ENCODE measurements at regions not wholly inside any gene's neighbourhood (a gene's known extent, or its start where the extent isn't known, plus 50 kb on each side); places are given as distances from the start of the nearest gene placed in this dataset.
"Not testable (repeated sequence)": the region's sequence is repeated elsewhere in the genome, so short reads cannot be mapped to it uniquely, and the experiment has no call there.

DNA sequence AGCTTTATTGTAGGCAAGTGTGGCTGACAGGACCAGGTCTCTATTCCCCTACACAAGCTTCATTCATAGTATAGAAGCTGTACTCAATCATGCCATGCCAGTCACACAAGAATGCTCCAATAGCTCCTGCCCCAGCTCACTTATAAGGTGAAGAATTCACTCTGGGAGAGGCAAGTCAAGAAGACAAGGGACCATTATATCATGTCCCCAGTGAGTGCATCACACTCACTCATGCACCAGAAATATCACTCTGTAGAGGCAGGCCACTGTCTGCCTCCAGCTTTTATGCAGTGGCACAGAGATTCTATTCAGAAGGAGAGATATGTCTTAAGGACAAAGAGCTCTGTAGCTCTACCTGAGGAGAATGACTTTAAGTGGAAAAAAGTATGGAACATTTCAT, 263.2 kb downstream of the GJA1 start:
- DNase-seq, result no peak

DNA sequence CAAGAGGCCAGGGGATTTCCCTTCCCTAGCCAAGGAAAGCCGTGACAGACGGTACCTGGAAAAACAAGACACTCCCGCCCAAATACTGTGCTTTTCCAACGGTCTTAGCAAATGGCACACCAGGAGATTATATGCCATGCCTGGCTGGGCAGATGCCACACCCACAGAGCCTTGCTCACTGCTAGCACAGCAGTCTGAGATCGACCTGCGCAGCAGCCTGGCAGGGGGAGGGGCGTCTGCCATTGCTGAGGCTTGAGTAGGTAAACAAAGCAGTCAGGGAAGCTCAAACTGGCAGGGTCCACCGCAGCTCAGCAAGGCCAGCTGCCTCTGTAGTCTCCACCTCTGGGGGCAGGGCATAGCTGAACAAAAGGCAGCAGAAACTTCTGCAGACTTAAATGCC, 267.7 kb downstream of the GJA1 start:
- DNase-seq, result not testable (repeated sequence)

DNA sequence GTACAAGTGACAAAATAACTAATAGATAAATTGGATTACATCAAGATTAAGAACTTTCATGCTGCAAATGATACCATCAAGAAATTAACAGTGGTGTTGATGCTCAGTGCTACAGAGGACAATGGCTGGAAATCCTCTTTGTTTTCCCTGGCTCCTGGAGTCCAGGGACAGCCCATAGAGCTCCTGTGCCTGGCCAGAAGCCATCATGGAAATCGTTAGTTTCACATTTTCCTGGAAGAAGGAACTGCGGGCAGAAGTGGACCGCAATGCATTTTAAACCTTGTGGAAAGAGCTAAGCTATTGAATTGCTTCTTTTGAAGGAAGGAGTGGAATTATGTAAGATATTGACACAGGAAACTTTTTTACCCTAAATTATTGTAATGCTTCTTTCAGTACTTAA, 276.0 kb downstream of the GJA1 start:
- no peak for DNase-seq

DNA sequence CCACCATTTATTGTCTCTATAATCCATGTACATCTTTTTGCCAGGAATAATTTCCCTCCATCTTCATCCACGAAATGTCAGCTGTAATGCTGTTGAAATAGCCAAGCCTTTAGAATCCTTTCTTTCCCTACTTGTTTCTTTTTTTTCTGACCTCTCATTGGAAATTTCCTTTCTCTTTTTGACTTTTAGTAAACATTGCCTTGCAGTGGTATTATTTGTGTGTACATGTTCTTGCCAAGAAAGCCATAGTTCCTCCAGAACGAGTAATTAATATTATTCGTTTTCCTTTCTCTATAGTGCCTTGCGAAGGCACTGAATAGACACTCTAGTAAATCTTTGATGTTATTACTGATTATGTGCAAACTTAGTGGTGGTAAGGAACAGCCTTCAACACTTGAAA, 282.2 kb downstream of the GJA1 start:
- DNase-seq, result no peak

DNA sequence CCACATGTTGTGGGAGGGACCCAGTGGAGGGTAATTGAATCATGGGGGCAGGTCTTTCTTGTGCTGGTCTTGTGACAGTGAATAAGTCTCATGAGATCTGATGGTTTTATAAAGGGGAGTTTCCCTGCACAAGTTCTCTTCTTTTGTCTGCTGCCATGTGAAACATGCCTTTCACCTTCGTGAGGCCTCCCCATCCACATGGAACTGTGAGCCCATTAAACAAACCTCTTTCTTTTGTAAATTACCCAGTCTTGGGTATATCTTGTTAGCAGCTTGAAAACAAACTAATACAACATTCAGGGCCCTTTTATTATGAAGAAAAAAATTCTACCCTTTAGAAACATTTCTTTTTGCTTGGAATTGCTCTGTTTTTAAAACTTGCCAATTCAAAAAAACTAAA, 285.4 kb downstream of the GJA1 start:
- DNase-seq, result not testable (repeated sequence)

DNA sequence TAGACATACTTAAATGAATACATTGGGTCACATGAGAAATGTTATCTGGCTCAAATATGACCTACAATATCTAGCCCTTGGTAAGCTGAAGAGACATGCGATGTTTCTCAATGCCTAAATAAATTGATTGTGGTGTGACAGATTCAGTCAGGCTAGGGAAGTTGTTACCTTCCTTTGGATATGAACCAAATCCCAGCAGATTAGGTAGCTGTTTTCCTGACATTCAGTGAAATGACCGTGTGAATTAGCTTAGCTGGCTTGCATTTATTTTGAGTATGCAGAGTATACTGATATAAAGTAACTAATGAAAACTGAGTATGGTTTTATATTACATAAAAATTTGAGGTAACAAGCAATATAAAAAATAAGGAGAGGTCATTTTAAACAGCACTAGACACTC, 288.2 kb downstream of the GJA1 start:
- DNase-seq, result no peak

DNA sequence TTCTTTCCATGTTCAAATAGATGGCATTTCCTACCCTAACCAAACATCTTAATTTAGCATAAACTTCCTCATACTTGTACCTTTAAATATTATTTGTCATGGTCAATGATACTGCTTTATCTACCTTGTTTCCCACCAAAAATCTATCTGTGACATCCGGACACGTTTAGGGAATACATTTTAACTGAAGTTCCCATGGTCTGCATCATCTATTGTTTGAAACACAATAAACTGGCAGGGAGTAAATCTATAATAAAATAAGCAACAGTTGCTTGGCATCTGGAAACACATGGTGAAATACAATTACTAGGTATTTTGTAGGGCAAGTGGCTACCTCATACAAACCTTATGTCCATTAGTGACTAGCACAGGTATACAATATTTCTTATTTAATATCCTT, 289.1 kb downstream of the GJA1 start:
- no peak for DNase-seq

DNA sequence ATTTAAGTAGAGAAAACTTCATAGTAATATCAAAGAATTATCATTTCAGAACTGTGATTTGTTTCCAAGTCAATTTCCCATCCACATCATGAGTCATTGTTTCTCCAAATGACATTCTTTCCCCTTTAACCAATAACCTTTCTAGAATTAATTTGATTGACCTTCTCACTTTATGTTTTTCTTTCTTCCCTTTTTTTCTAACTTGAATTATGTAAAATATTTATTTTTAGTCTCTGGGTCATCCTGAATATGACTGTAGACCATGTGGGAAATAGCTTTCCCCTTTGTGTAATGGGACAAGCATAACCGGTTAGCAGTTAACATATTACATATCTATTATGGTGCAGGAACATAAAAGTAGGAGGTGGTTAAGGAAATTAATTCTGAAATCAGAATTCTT, 291.1 kb downstream of the GJA1 start:
- no peak for DNase-seq

DNA sequence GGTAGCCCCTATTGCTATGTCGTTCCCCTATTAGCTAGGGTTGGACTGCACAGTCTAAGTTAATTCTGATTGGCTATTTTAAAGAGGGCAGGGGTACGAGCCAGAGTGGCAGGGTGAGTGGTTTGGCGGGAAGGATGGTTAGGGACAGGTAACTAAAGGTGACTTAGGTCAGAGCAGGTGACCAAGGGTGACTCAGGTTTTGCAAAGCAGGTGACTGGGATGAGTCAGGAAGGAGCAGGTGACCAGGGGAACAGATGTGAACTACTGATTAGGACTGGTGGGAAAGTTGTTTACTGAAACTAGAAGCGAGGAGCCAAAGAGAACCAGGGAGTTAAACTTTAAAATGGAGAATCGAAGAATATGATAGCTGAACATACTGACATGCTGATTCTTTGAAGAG, 295.2 kb downstream of the GJA1 start:
- DNase-seq, result no peak

DNA sequence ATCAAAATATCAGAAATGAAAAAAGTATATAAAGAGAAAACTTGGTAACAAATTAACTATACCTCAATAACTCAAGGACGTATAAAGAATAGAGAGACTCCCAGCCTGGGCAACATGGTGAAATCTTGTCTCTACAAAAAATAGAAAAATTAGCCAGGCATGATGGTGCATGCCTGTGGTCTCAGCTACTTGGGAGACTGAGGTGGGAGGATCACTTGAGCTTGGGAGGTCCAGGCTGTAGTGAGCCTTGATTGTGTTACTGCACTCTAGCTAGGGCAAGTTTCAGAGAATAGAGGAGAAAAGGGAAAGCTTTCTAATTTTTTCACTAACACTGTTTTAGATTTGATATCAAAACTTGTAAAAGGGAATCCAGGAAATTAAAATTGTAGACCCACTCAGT, 295.9 kb downstream of the GJA1 start:
- DNase-seq, result no peak

DNA sequence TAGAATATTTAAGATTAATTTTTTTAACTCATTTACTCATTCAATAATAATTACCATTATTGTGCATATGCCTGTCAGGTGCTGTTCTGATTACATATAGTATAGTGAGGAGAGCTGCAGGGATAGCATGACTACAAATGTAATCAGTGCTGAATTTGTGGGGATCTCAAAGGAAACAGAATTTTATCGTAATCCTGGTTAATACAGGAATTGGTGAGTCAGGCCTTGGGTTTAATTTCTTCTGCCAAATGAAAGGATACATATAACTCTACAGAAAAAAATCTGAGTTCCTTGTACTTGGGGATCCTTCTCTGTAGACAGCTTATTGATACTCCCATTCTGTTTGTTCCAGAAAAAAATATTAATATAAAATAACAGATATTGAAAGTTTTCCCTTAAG, 297.2 kb downstream of the GJA1 start:
- no peak for DNase-seq

DNA sequence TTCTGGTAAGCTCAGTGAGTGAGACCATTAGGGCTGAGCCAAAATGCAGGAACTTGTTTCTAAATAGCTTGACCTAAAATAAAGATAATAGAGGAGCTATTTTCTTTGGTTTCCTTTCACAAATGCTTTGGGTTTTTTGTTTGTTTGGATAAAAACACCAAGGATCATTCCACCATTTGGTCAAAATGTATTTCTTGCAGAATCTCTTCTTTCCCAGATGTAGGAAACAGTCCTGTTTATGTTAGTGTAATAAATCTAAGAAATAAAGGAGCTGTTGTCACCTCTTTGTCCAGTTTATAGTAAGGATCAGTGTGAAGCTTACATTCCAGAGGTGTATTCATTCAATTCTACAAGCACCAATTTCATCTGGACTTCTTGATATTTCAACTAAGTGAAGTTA, 297.8 kb downstream of the GJA1 start:
- DNase-seq, result no peak

DNA sequence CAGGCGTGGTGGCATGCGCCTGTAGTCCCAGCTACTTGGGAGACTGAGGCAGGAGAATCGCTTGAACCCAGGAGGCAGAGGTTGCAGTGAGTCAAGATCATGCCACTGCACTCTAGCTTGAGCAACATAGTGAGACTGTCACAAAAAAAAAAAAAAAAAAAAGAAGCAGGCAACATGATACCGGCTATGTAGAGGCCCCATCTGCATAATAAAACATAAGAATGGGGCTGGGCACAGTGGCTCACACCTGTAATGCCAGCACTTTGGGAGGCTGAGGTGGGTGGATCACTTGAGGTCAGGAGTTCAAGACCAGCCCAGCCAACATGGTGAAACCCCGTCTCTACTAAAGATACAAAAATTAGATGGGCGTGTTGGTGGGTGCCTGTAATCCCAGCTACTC, 304.7 kb downstream of the GJA1 start:
- DNase-seq, result not testable (repeated sequence)

DNA sequence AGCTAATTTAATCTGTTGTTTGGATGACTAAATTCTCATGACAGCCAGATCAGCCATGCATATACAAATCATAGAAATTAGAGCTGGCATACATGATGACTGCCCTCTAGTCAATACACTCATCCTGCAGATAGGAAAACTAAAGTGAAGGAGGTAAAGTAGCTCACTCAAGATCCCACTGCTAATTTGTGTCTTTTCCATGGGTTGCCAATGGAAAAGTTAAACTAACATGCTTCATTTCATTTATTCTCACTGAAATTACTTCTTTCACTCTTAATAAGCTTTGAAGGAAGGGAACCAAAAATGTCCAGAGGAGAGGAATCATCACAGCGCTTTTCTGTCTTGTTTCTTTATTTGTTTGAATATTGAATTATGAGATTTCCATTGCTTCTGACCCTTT, 308.2 kb downstream of the GJA1 start:
- DNase-seq, result no peak

DNA sequence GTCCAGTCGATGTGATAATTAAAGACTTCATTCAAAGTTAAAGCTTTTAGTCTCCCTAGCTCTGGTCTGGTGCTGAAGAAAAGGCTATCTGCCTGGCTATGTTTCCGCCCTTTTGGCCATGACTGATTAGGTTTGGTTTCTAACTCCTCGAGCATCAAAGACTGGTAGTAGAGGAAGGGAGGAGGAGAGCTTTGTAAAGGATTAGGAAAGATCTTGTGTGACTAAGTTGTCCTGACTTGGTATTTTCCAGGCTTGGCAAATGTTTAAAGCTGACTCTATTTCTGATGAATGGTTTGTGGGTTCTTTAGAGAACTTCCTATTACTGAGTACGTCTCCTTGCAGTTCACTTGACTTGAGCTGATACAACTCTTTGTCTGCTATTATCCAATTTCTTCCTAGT, 312.9 kb downstream of the GJA1 start:
- DNase-seq, result no peak

DNA sequence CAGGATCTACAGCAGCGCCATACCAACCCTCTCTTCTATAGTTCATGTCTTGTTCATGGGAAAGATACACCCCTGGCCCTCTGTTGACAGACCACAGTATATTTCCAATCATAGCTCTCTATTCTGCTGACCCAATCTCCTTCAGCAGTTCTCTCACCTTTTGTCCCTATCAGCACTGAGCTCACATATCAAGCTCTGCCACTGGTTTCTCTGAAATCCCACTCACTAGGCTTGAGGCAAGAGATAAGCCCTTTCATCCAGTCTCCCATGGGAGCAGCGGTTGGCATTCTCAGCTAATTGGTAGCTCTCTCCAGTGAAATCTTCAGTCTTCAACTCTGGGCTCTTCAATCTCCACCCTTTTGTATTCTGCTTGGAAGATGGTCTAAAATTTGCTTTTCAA, 313.4 kb downstream of the GJA1 start:
- DNase-seq, result no peak

DNA sequence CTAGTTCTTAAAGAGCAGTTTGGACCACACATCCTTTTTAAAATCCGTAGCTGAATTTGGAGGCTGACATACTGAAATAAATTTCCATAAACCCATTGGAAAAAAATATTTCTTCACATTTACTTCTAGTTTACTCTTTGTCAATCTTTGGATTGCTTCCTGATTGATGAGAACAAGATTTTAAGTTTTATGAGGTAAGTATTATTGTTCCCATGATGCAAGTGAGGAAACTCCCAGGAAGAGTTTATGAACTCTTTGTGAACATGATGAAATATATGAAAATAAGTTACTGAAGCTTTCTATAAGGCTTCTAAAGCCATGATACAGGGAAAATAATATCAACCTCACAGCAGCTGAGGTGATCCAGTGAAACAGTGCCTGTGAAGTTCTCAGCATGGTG, 320.0 kb downstream of the GJA1 start:
- no peak for DNase-seq

DNA sequence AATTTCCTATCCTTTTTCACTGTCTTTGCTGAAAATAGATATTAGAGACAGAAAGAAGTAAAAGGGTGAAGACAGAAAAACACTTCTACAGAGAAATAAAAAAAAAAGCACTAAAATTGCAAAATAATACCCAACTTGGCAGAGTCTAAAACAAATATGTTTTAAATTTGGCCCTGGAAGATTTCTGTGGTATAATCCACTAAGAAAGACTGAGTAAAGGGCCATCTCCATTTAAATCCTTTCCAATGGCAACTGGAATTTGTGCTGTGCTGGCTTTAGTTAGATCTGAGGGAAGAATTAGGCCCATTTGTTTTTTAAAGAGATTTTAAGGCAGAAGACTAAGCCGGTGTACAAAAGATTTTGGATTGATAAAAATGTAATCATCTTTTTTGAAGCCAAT, 321.2 kb downstream of the GJA1 start:
- DNase-seq, result no peak

DNA sequence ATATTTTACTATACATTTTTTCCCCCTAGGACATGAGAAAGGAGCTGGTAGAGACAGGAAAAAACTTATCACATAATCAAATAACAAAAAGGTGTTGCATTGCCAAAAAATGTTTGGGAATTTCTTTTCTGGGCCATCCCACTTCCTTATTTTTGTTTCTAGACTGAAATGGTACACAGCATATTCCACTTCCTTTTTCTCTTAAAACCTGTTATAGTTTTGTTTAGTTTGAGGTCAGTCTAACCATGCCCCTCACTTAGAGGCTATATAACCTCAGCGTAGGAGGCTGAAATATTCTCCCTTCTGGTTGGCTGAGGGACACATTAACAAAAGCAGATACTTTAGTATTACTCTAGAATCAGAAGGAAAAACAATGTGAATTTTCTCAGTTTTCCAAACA, 323.9 kb downstream of the GJA1 start:
- no peak for DNase-seq

DNA sequence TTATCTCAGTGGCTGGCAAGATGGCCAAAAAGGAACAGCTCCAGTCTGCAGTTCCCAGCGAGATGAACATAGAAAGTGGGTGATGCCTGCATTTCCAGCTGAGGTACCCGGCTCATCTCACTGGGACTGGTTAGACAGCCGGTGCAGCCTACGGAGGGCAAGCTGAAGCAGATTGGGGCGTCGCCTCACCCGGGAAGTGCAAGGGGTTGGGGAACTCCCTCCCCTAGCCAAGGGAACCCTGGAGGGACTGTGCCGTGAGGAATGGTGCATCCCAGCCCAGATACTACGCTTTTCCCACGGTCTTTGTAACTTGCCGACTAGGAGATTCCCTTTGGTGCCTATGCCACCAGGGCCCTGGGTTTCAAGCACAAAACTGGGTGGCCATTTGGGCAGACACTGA, 324.7 kb downstream of the GJA1 start:
- no peak for DNase-seq

DNA sequence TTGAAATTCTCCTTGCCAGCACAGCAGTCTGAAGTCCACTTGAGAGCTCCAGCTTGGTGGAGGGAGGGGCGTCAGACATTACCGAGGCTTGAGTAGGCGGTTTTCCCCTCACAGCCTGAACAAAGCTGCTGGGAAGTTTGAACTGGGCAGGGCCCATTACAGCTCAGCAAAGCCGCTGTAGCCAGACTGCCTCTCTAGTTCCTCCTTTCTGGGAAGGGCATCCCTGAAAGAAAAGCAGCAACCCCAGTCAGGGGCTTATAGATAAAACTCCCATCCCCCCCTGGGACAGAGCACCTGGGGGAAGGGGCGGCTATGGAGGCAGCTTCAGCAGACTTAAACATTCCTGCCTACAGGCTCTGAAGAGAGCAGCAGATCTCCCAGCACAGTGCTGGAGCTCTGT, 325.3 kb downstream of the GJA1 start:
- no peak for DNase-seq

DNA sequence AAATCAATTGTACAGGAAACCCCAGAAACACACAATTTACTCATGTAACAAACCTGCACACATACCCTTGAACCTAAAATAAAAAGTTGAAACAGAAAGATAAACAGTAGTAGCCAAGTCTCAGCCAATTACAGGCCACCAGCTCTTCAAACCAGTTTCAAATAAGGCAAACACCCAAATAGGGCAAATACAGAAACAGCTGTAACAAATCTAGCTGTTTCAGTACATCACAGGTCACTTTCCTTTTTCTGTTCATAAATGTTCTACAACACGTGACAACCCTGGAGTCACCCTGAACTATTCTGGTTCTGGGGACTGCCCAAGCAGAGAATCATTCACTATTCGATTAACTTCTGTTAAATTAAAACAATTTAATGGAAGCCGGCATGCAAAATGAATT, 329.0 kb downstream of the GJA1 start:
- no peak for DNase-seq

DNA sequence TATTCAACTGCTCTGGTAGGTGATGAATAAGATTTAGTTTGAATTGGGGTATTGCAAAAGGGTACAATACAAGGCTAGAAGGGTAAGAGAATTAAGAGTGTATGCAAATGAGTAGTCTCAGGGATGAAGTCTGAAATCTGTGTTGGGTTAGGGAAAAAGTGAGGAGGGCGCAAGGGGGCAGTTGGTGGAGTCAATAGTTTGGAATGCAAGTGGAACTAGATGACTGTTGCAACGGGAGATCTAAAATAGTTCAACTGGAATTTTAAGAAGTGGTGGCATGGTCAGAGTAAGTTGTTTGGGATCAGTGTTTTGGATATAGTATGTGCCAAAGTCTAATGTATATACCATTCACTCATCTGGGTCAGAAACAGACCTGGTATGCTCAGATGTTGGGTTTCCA, 329.6 kb downstream of the GJA1 start:
- no peak for DNase-seq

DNA sequence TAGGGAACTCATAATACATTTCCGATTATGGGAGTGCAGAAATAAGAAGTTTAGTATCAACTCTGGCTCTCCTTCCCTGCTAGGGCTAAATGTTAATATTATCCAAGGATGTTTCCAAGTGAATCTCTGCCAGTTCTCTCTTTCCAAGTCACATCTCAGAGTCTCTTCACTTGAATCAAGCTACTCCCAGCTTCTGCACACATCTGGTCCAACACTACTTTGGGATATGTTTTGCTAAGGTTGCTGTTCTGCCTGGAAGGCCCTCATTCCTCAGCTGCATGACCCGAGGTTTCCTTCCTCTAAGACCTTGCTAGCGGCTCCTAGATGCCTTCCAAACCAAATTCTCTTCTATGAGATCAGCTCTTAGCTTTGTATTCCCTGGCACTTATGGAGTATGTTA, 331.8 kb downstream of the GJA1 start:
- DNase-seq, result no peak

DNA sequence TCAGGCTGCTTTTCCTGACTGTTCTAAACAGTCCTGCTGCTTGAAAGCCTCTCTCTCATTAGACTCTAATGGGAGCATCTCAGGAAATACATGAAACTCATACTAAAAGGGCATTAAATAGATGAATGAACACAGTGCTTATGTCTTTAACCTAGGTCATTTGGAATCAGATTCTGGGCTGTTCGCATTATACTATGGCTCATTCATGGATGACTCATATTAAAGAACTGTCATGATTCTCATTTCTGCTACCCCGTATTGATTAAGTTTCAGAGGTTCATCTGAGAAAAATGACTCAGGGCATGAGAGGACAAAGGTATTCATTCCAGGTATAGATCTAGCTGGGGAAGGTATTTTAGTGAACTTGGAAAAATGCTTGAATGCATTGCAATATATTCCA, 335.5 kb downstream of the GJA1 start:
- DNase-seq, result no peak

DNA sequence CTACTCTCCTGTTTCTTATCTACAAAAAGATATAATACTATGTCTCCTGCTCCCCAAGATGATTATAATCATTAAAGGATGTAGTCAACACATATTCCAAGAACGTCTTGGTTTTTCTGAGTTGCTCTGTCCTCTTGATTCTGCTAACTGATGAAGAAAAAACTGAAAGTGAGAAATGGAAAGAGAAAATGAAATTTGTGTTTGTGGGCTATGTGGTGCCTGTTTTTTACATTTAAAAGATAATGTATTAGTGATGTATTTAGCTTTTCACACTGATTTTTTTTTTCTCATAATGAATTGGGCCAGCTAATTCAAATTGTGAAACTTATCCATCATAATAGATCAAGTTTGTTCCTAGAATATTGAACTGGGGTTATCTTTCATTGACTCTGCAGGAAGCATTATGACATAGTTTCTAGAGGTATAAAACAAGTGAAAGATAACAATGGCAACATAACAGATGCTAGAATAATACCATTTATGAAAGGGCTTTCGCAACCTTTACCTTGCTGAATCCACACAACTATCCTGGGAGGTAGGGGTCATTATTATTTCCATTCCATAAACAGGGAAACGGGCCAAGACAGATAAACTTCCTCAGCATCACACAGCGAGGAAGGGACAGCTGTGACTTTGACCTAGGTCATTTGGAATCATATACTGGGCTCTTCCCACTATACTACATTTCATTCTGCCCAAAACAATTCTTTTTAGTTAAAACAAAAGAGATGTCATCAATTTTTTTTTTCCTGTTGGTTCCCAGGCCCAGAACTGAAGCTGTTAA, 336.7 kb downstream of the GJA1 start:
- no peak for DNase-seq

Measured in CD4-positive, alpha-beta T cell treated with Interleukin-10 for 1 hour (primary cell).